HCT116 (cell line): ENCODE measurements at regions not wholly inside any gene's neighbourhood (a gene's known extent, or its start where the extent isn't known, plus 50 kb on each side); places are given as distances from the start of the nearest gene placed in this dataset.

Source experiments
- ATAC-seq: fragments of 200-7000 bp; cut with Tn5 transposase; 2 replicates; pipeline ENCODE4 v1.9.1; 2020; ENCODE audit warnings: mild to moderate bottlenecking, moderate library complexity
- BruUV-seq: library from RNA; stranded (reverse); fragments of 400-500 nt; replicated peaks from 2 replicates; lab custom pipeline; 2021; lab: Mats Ljungman, UMichigan
- CTCF ChIA-PET: fragments of 300-600 bp; sonication (Branson Sonifier 250); formaldehyde crosslinking; loops from one replicate; lab custom pipeline; 2021; ENCODE audit warnings: antibody characterized with exemption; lab: Charles Lee
- POLR2A ChIA-PET: fragments of 300-600, 350-600 bp; sonication (Branson Sonifier 250); formaldehyde crosslinking; loops from one replicate; lab custom pipeline; 2021; ENCODE audit warnings: antibody characterized with exemption; lab: Charles Lee
- RAD21 ChIA-PET, 2 experiments: fragments of 300-600 bp; sonication (Branson Sonifier 250); formaldehyde crosslinking; loops; one replicate each; lab custom pipeline; 2023; ENCODE audit warnings: low total read pairs in 2 of 2; ENCODE audit not compliant: uncharacterized antibody in 2 of 2, unreplicated experiment in 2 of 2, low non-redundant PET in 1 of 2; lab: Charles Lee
- DNase-seq: peaks from one replicate; pipeline ENCODE4 v3.0.0-alpha.2; 2010; ENCODE audit warnings: low read depth, low spot score
- H2AFZ ChIP-seq: fragments of 200-600 bp; shearing (Covaris generic), sonication (generic); 2 replicates; pipeline ENCODE4 v1.6.1; 2017; ENCODE audit warnings: low read depth, mixed run types, mixed read lengths, antibody characterized with exemption, low read length; ENCODE audit not compliant: poor library complexity, severe bottlenecking
- H3K27ac ChIP-seq: 2 replicates; pipeline ENCODE4 v1.5.1; 2012; ENCODE audit warnings: low read depth, low read length
- H3K27me3 ChIP-seq: fragments of 200-600 bp; sonication (generic); 2 replicates; pipeline ENCODE4 v1.6.1; 2016; ENCODE audit warnings: mixed run types, low read length, mixed read lengths; ENCODE audit not compliant: insufficient read depth
- H3K36me3 ChIP-seq, 2 experiments: fragments of 200-500 bp in 1 of 2; fragments of 200-600 bp in 1 of 2; sonication (Bioruptor generic) in 1 of 2; sonication (generic) in 1 of 2; 2 replicates each; pipeline versions ENCODE4 v1.5.1 to v1.6.1; 2014 to 2016; ENCODE audit warnings: low read length in 2 of 2, inconsistent platforms in 1 of 2, mixed read lengths in 1 of 2, mixed run types in 1 of 2; ENCODE audit not compliant: insufficient read depth in 2 of 2, control insufficient read depth in 1 of 2
- H3K4me1 ChIP-seq, 2 experiments: fragments of 200-600 bp in 1 of 2; sonication (generic) in 1 of 2; 2 replicates each; pipeline versions ENCODE4 v1.5.1 to v1.6.1; 2012 to 2017; ENCODE audit warnings: low read length in 2 of 2, inconsistent platforms in 1 of 2, mild to moderate bottlenecking in 1 of 2, mixed read lengths in 1 of 2, mixed run types in 1 of 2, moderate library complexity in 1 of 2; ENCODE audit not compliant: insufficient read depth in 2 of 2, control insufficient read depth in 1 of 2
- H3K4me2 ChIP-seq: fragments of 200-600 bp; sonication (generic); 2 replicates; pipeline ENCODE4 v1.6.1; 2017; ENCODE audit warnings: mixed run types, low read length, mixed read lengths
- H3K4me3 ChIP-seq, 2 experiments: fragments of 200-600 bp in 1 of 2; sonication (generic) in 1 of 2; replicated peaks in 1 of 2; 2 replicates each; pipeline ENCODE4 v1.5.1; 2011 to 2016; ENCODE audit warnings: low read length in 2 of 2, control low read depth in 1 of 2, low read depth in 1 of 2, mild to moderate bottlenecking in 1 of 2, mixed read lengths in 1 of 2, mixed run types in 1 of 2
- H3K79me2 ChIP-seq: fragments of 200-600 bp; sonication (generic); 2 replicates; pipeline ENCODE4 v1.6.1; 2017; ENCODE audit warnings: mild to moderate bottlenecking, mixed run types, low read length, moderate library complexity, mixed read lengths; ENCODE audit not compliant: insufficient read depth
- H3K9ac ChIP-seq: fragments of 200-600 bp; sonication (generic); 2 replicates; pipeline ENCODE4 v1.6.1; 2016; ENCODE audit warnings: low read length, mixed read lengths
- H3K9me2 ChIP-seq: fragments of 200-600 bp; sonication (generic), shearing (Covaris generic); 2 replicates; pipeline ENCODE4 v1.6.1; 2017; ENCODE audit warnings: mixed run types, mild to moderate bottlenecking, moderate library complexity; ENCODE audit not compliant: insufficient read depth
- H3K9me3 ChIP-seq, 2 experiments: fragments of 200-500 bp in 1 of 2; fragments of 200-600 bp in 1 of 2; sonication (Bioruptor generic) in 1 of 2; sonication (generic) in 1 of 2; 2 replicates each; pipeline ENCODE4 v1.6.1; 2014 to 2017; ENCODE audit warnings: low read length in 2 of 2, mixed read lengths in 2 of 2, inconsistent platforms in 1 of 2, low read depth in 1 of 2, mild to moderate bottlenecking in 1 of 2, mixed run types in 1 of 2, moderate library complexity in 1 of 2; ENCODE audit not compliant: control insufficient read depth in 1 of 2, insufficient read depth in 1 of 2
- H4K20me1 ChIP-seq: fragments of 200-600 bp; sonication (generic), shearing (Covaris generic); 2 replicates; pipeline ENCODE4 v1.6.1; 2017; ENCODE audit warnings: mixed run types, mild to moderate bottlenecking, moderate library complexity; ENCODE audit not compliant: insufficient read depth
- JUND ChIP-seq: IDR thresholded peaks from 2 replicates; pipeline ENCODE4 v1.6.1; 2012
- SIN3A ChIP-seq: IDR thresholded peaks from 2 replicates; pipeline ENCODE4 v1.6.1; 2012; ENCODE audit warnings: low read depth
- SP1 ChIP-seq: IDR thresholded peaks from 2 replicates; pipeline ENCODE4 v1.6.1; 2012; ENCODE audit warnings: low read depth
- TCF7L2 ChIP-seq: IDR thresholded peaks from 2 replicates; pipeline ENCODE4 v1.7.0; 2011; ENCODE audit warnings: borderline replicate concordance, inconsistent platforms; ENCODE audit not compliant: insufficient read depth, insufficient read length; ENCODE audit errors: extremely low read depth
- YY1 ChIP-seq: IDR thresholded peaks from 2 replicates; pipeline ENCODE4 v1.6.1; 2011; ENCODE audit warnings: low read length, low read depth, moderate library complexity, mild to moderate bottlenecking; ENCODE audit not compliant: insufficient replicate concordance; ENCODE audit errors: extremely low read depth
- ZNF274 ChIP-seq: fragments of 200-500 bp; sonication (Bioruptor generic); IDR thresholded peaks from 2 replicates; pipeline ENCODE4 v1.6.1; 2014; ENCODE audit warnings: mild to moderate bottlenecking, low read depth, low read length, inconsistent platforms
- intact Hi-C: fragments of 100-400 bp; cut with micrococcal nuclease; formaldehyde crosslinking; loops from 2 replicates; pipeline ENCODE4 v1.10.0; 2022
- TF ChIP-seq, protein P1 (sequence below): IDR thresholded peaks from 2 replicates; pipeline ENCODE4 v1.6.1; 2012; ENCODE audit warnings: low read depth

- TF ChIP-seq, protein P1, sequence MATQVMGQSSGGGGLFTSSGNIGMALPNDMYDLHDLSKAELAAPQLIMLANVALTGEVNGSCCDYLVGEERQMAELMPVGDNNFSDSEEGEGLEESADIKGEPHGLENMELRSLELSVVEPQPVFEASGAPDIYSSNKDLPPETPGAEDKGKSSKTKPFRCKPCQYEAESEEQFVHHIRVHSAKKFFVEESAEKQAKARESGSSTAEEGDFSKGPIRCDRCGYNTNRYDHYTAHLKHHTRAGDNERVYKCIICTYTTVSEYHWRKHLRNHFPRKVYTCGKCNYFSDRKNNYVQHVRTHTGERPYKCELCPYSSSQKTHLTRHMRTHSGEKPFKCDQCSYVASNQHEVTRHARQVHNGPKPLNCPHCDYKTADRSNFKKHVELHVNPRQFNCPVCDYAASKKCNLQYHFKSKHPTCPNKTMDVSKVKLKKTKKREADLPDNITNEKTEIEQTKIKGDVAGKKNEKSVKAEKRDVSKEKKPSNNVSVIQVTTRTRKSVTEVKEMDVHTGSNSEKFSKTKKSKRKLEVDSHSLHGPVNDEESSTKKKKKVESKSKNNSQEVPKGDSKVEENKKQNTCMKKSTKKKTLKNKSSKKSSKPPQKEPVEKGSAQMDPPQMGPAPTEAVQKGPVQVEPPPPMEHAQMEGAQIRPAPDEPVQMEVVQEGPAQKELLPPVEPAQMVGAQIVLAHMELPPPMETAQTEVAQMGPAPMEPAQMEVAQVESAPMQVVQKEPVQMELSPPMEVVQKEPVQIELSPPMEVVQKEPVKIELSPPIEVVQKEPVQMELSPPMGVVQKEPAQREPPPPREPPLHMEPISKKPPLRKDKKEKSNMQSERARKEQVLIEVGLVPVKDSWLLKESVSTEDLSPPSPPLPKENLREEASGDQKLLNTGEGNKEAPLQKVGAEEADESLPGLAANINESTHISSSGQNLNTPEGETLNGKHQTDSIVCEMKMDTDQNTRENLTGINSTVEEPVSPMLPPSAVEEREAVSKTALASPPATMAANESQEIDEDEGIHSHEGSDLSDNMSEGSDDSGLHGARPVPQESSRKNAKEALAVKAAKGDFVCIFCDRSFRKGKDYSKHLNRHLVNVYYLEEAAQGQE, result no peak
- TF ChIP-seq ZNF274 (no peak), JUND (no peak), YY1 (no peak), SIN3A (no peak)
- TF ChIP-seq, all 23 proteins: peak for 0
Measured at GRCh38 chr2:226199555-226199954, 600.1 kb downstream of the IRS1 start (continued).

GRCh38 chr2:226198956-226199355 lies 600.7 kb downstream of the IRS1 start:
- no peak for ATAC-seq
- TF ChIP-seq SP1 (no peak), TCF7L2 (peak; percentile 75)
- TF ChIP-seq, all 23 proteins: peak for 1
- H3K27me3 ChIP-seq, result no peaks in the 10 kb centered on the region
- peak overlapping the region; percentile 17; the same call in 1 of the 2 replicates for H3K27ac ChIP-seq
- RAD21 ChIA-PET, result no interaction called here
- H3K4me3 ChIP-seq, result no peak overlapping the region
- H4K20me1 ChIP-seq, result no peaks in the 10 kb centered on the region
- 0 out of 4 replicates have a peak, but pooled peaks cover 0 to 13% of the 10 kb centered on the region in 2 experiments for H3K36me3 ChIP-seq
- no peaks in the 10 kb centered on the region for H3K79me2 ChIP-seq
- H3K4me2 ChIP-seq, result no peak overlapping the region
- CTCF ChIA-PET, result interaction anchor here (1.0 to 1.3 kb wide), 2 partner anchors 14 to 17 kb away, joined by 3 read pairs; no protein-coding TSS in a partner anchor
- no TSS peak for BruUV-seq
- H3K9me2 ChIP-seq, result no peaks in the 10 kb centered on the region
- H3K4me1 ChIP-seq, result peaks cover 0 to 14% of the 10 kb centered on the region in 2 experiments; a peak in 2 of 4 replicates
- no peak overlapping the region for H2AFZ ChIP-seq
- H3K9me3 ChIP-seq, result no peaks in the 10 kb centered on the region
- H3K9ac ChIP-seq, result no peak overlapping the region
- POLR2A ChIA-PET, result no interaction called here
- intact Hi-C loops, result no loop called here
- no peak for DNase-seq
